ENCODE measurements at regions not wholly inside any gene's neighbourhood (a gene's known extent, or its start where the extent isn't known, plus 50 kb on each side); places are given as distances from the start of the nearest gene placed in this dataset.

GRCh38 chr10:33524041-33524440, 189.6 kb upstream of the NRP1 start:
- Histone ChIP-seq H3K4me3 (no peak overlapping the region), H3K36me3 (no peaks in the 10 kb centered on the region), H3K27me3 (no peaks in the 10 kb centered on the region), H3K27ac (no peak overlapping the region), H3K4me1 (no peaks in the 10 kb centered on the region), H3K9me3 (no peaks in the 10 kb centered on the region)
- DNase-seq (no peak), FAIRE-seq (no peak), ATAC-seq (no peak)
- intact Hi-C loops (cut with DNase I): no loop called here
- 86 to 95% methylated on average over 5 of the region's 5 CpGs for WGBS, 2 donors
- TF ChIP-seq, protein P1, sequence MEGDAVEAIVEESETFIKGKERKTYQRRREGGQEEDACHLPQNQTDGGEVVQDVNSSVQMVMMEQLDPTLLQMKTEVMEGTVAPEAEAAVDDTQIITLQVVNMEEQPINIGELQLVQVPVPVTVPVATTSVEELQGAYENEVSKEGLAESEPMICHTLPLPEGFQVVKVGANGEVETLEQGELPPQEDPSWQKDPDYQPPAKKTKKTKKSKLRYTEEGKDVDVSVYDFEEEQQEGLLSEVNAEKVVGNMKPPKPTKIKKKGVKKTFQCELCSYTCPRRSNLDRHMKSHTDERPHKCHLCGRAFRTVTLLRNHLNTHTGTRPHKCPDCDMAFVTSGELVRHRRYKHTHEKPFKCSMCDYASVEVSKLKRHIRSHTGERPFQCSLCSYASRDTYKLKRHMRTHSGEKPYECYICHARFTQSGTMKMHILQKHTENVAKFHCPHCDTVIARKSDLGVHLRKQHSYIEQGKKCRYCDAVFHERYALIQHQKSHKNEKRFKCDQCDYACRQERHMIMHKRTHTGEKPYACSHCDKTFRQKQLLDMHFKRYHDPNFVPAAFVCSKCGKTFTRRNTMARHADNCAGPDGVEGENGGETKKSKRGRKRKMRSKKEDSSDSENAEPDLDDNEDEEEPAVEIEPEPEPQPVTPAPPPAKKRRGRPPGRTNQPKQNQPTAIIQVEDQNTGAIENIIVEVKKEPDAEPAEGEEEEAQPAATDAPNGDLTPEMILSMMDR (IDR thresholded peaks at IDR 0.05): no peak

GRCh38 chr10:33523236-33523792, 188.8 kb upstream of the NRP1 start:
- Histone ChIP-seq H3K4me3 (no peak overlapping the region), H3K27ac (no peak overlapping the region), H3K9me3 (no peaks in the 10 kb centered on the region), H3K27me3 (no peaks in the 10 kb centered on the region), H3K36me3 (no peaks in the 10 kb centered on the region), H3K4me1 (no peaks in the 10 kb centered on the region)
- 93% methylated on average over 6 of the region's 6 CpGs for WGBS, 2 donors
- intact Hi-C loops (cut with DNase I): no loop called here
- TF ChIP-seq, protein P1 (IDR thresholded peaks at IDR 0.05): no peak
- FAIRE-seq: no peak
- no peak for ATAC-seq
- no peak for DNase-seq

- WGBS, 2 donors: 89 to 94% methylated on average over 3 of the region's 3 CpGs
- TF ChIP-seq, protein P1 (IDR thresholded peaks at IDR 0.05): no peak
- no peak overlapping the region for H3K4me3 ChIP-seq
- FAIRE-seq: no peak
- H3K27me3 ChIP-seq: no peaks in the 10 kb centered on the region
- H3K4me1 ChIP-seq: no peaks in the 10 kb centered on the region
- H3K9me3 ChIP-seq: no peaks in the 10 kb centered on the region
- no peak for ATAC-seq
- no peak for DNase-seq
- intact Hi-C loops (cut with DNase I): no loop called here
- no peak overlapping the region for H3K27ac ChIP-seq
- H3K36me3 ChIP-seq: no peaks in the 10 kb centered on the region
Observed at GRCh38 chr10:33521904-33522303, 187.4 kb upstream of the NRP1 start.

GRCh38 chr10:33521062-33521461, 186.6 kb upstream of the NRP1 start:
- no peaks in the 10 kb centered on the region for H3K4me1 ChIP-seq
- TF ChIP-seq, protein P1 (IDR thresholded peaks at IDR 0.05): no peak
- no peaks in the 10 kb centered on the region for H3K27me3 ChIP-seq
- 9 to 18% methylated on average over 4 of the region's 4 CpGs for WGBS, 2 donors
- no peak overlapping the region for H3K4me3 ChIP-seq
- H3K27ac ChIP-seq: no peak overlapping the region
- no peaks in the 10 kb centered on the region for H3K9me3 ChIP-seq
- FAIRE-seq: no peak
- H3K36me3 ChIP-seq: no peaks in the 10 kb centered on the region
- intact Hi-C loops (cut with DNase I): no loop called here
- peak in 3 of 4 donors; percentile 35 to 80 (median 59) for ATAC-seq
- peak in 1 of 6 donors; percentile 12 for DNase-seq

DNA sequence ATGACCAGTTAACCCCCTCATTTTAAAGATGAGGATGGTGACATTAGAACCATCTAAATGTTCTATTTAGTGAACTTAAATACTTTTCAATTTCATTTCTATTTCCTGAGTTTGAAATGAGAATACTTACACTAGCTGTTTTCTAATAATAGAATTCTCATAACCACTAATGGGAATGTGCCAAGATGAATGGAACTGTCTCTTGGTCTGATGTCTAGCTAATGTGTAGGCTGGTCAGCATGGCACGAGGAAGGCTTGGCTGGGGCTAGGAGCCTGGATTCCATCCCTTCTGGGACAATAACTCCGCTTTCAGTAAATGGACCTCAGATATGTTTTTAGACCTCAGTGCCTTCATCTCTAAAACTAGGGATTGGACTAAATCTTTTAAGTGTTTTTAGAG, 185.8 kb upstream of the NRP1 start:
- TF ChIP-seq, protein P1 (IDR thresholded peaks at IDR 0.05): no peak
- Histone ChIP-seq H3K4me1 (no peaks in the 10 kb centered on the region), H3K36me3 (no peaks in the 10 kb centered on the region), H3K4me3 (no peak overlapping the region), H3K9me3 (no peaks in the 10 kb centered on the region), H3K27ac (no peak overlapping the region), H3K27me3 (no peaks in the 10 kb centered on the region)
- ATAC-seq (no peak), FAIRE-seq (no peak), DNase-seq (no peak)
- intact Hi-C loops (cut with DNase I): no loop called here
- 70 to 71% methylated on average over 2 of the region's 2 CpGs for WGBS, 2 donors
